ENCODE measurements at regions not wholly inside any gene's neighbourhood (a gene's known extent, or its start where the extent isn't known, plus 50 kb on each side); places are given as distances from the start of the nearest gene placed in this dataset.

DNA sequence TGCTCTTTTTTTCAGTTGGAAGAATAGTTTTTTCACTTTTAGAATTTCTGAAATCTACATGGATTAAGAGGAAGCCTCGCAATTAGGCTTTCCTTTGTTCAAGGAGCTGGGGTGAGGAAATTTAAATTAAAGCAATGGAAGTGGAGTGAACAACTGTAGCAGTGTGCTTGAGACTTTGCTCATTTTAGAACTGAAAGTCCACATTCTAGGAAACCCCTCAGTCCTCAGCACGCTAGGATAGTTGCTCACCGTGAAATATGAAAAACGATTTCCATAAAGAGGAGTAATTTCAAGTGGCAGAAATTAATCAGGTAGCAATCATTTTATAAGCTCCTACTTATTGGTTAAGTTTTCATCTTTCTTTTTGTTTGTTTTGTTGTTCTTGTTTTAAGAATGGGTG, 243.0 kb upstream of the ITGA1 start:
- no peak overlapping the region for H3K27ac ChIP-seq (ENCODE audit: low read depth, low read length)
- no peak overlapping the region for H3K4me3 ChIP-seq (ENCODE audit: low read depth, low read length)
- H3K9ac ChIP-seq (ENCODE audit: low read depth, low read length) = no peak overlapping the region
- H3K4me1 ChIP-seq (ENCODE audit: control insufficient read depth, insufficient read depth, low read length) = peaks cover 6% of the 10 kb centered on the region; the same call in 1 of the 2 replicates
- H3K27me3 ChIP-seq (ENCODE audit: control insufficient read depth, insufficient read depth, low read length) = no peaks in the 10 kb centered on the region
- no peaks in the 10 kb centered on the region for H3K9me3 ChIP-seq (ENCODE audit: control insufficient read depth, insufficient read depth, low read length)
- no peaks in the 10 kb centered on the region for H3K36me3 ChIP-seq (ENCODE audit: control insufficient read depth, insufficient read depth, low read length)

DNA sequence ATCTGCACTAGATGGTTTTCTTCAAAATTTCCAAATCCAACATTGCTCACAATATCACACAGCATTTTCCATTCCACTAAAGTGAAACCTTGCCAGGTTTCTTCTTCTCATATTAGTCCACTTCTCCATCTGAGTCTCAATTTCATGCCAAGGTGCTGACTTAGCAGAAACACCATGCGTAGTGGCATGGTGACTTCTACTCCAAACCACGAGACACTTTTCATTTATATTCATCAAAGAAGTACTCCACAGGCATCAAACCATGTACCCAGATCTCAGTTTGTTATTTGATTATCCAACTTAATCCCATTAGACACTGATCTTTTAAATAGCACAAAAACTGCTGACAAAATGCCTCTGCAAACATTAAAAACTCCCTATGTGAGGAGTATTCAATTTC, 233.4 kb upstream of the ITGA1 start:
- H3K27ac ChIP-seq (ENCODE audit: low read depth, low read length) = no peak overlapping the region
- H3K4me1 ChIP-seq (ENCODE audit: control insufficient read depth, insufficient read depth, low read length) = peaks cover 9% of the 10 kb centered on the region; the same call in 1 of the 2 replicates
- H3K4me3 ChIP-seq (ENCODE audit: low read depth, low read length) = no peak overlapping the region
- no peak overlapping the region for H3K9ac ChIP-seq (ENCODE audit: low read depth, low read length)
- H3K27me3 ChIP-seq (ENCODE audit: control insufficient read depth, insufficient read depth, low read length) = no peaks in the 10 kb centered on the region
- no peaks in the 10 kb centered on the region for H3K36me3 ChIP-seq (ENCODE audit: control insufficient read depth, insufficient read depth, low read length)
- no peaks in the 10 kb centered on the region for H3K9me3 ChIP-seq (ENCODE audit: control insufficient read depth, insufficient read depth, low read length)

DNA sequence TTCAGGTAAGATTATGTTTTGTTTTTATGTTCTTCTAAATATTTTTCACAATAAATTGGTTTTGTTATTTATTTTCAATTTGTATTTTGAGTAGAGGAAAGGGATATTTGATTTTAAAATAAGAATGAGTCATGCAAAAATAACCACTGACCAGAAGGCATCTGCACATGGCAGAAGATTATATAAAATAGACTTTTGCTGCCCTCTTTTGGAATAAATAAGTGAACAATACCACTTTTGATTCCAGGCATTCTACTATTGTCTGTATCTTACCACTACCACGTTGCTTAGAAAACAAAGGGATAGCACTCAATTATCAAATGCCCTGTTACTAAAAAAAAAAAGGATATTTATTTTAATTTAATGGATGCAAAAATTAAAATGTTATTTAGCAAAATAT, 227.3 kb upstream of the ITGA1 start:
- H3K9me3 ChIP-seq (ENCODE audit: control insufficient read depth, insufficient read depth, low read length) = no peaks in the 10 kb centered on the region
- H3K27ac ChIP-seq (ENCODE audit: low read depth, low read length) = no peak overlapping the region
- H3K4me1 ChIP-seq (ENCODE audit: control insufficient read depth, insufficient read depth, low read length) = no peaks in the 10 kb centered on the region
- H3K4me3 ChIP-seq (ENCODE audit: low read depth, low read length) = no peak overlapping the region
- no peaks in the 10 kb centered on the region for H3K27me3 ChIP-seq (ENCODE audit: control insufficient read depth, insufficient read depth, low read length)
- no peak overlapping the region for H3K9ac ChIP-seq (ENCODE audit: low read depth, low read length)
- no peaks in the 10 kb centered on the region for H3K36me3 ChIP-seq (ENCODE audit: control insufficient read depth, insufficient read depth, low read length)

DNA sequence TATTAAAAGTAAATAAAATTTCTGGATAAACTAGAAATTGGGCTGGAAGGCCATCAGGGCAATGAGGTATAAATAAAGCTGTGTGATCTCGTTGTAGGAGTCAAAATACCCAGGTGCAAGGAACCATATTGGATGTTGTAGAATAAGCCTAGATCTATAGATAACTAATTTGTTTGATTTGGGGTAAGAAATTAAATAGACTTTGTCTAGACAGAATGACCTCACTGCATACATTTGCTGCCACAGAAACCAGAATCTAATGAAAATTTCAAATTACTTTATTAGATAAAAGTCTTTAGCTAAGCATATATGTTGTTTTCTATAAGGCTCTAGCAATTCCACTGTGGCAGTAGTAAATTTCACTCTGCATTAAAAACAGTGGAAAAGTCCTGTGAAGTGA, 225.2 kb upstream of the ITGA1 start:
- H3K4me3 ChIP-seq (ENCODE audit: low read depth, low read length) = no peak overlapping the region
- no peaks in the 10 kb centered on the region for H3K4me1 ChIP-seq (ENCODE audit: control insufficient read depth, insufficient read depth, low read length)
- H3K27me3 ChIP-seq (ENCODE audit: control insufficient read depth, insufficient read depth, low read length) = no peaks in the 10 kb centered on the region
- H3K9me3 ChIP-seq (ENCODE audit: control insufficient read depth, insufficient read depth, low read length) = no peaks in the 10 kb centered on the region
- H3K36me3 ChIP-seq (ENCODE audit: control insufficient read depth, insufficient read depth, low read length) = no peaks in the 10 kb centered on the region
- no peak overlapping the region for H3K27ac ChIP-seq (ENCODE audit: low read depth, low read length)
- no peak overlapping the region for H3K9ac ChIP-seq (ENCODE audit: low read depth, low read length)

DNA sequence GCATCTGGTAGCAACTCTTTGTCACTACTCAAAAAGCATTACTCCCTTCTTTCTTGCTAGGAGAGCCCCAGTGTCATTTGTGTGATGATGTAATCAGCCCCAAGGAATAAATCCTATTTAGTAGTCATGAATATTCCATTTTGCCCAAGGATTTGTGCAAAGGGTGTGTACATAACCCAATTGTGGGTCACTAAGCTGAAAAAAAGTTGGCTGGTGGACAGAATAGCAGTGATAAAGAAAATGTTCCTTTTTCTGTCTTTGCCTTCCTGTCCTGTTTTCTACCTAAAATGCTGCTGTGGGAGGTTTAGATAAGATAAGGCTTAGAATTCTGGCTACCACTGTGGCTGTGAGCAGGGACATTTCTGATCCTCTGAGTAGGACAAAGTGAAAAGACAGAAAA, 223.1 kb upstream of the ITGA1 start:
- Histone ChIP-seq H3K4me1 (ENCODE audit: control insufficient read depth, insufficient read depth, low read length) (no peaks in the 10 kb centered on the region), H3K9me3 (ENCODE audit: control insufficient read depth, insufficient read depth, low read length) (no peaks in the 10 kb centered on the region), H3K27me3 (ENCODE audit: control insufficient read depth, insufficient read depth, low read length) (no peaks in the 10 kb centered on the region), H3K36me3 (ENCODE audit: control insufficient read depth, insufficient read depth, low read length) (no peaks in the 10 kb centered on the region), H3K9ac (ENCODE audit: low read depth, low read length) (no peak overlapping the region), H3K27ac (ENCODE audit: low read depth, low read length) (no peak overlapping the region), H3K4me3 (ENCODE audit: low read depth, low read length) (no peak overlapping the region)

DNA sequence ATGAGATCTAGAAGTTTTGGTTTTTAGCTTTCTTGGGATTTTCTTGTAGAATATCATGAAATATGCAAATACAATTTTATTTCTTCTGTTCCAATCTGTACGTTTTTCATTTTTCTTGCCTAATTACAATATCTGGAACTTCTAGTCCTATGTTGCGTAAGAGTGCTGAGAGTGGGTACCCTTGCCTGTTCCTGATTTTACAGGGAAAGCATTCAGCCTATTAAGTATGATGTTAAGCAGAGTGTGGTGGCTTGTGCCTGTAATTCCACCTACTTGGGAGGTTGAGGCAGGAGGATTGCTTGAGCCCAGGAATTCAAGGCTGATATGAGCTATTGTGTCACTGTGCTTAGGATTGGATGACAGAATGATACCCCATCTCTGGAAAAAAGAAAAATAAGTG, 210.2 kb upstream of the ITGA1 start:
- Histone ChIP-seq H3K4me3 (ENCODE audit: low read depth, low read length) (no peak overlapping the region), H3K9me3 (ENCODE audit: control insufficient read depth, insufficient read depth, low read length) (no peaks in the 10 kb centered on the region), H3K4me1 (ENCODE audit: control insufficient read depth, insufficient read depth, low read length) (no peaks in the 10 kb centered on the region), H3K9ac (ENCODE audit: low read depth, low read length) (no peak overlapping the region), H3K36me3 (ENCODE audit: control insufficient read depth, insufficient read depth, low read length) (no peaks in the 10 kb centered on the region), H3K27ac (ENCODE audit: low read depth, low read length) (no peak overlapping the region), H3K27me3 (ENCODE audit: control insufficient read depth, insufficient read depth, low read length) (no peaks in the 10 kb centered on the region)

DNA sequence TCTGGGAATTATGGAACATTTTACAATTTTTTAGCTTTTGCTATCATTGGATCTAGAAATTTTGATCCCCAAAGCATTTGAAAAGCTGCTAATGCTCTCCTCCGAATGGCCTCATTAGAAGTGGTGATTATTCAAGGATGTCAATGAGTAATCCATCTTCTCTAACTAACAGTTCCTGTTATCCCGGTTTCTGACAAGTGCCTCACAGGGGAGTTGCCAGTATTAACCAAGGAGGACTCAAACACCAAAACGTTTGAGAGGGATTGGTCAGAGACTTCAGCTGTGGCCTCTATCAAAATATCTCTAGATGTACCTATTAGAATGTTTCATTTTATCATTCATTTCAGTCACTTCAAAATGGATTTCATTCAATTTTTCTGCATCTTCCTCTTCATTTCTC, 208.3 kb upstream of the ITGA1 start:
- Histone ChIP-seq H3K9me3 (ENCODE audit: control insufficient read depth, insufficient read depth, low read length) (no peaks in the 10 kb centered on the region), H3K9ac (ENCODE audit: low read depth, low read length) (no peak overlapping the region), H3K36me3 (ENCODE audit: control insufficient read depth, insufficient read depth, low read length) (no peaks in the 10 kb centered on the region), H3K27me3 (ENCODE audit: control insufficient read depth, insufficient read depth, low read length) (no peaks in the 10 kb centered on the region), H3K27ac (ENCODE audit: low read depth, low read length) (no peak overlapping the region), H3K4me1 (ENCODE audit: control insufficient read depth, insufficient read depth, low read length) (no peaks in the 10 kb centered on the region), H3K4me3 (ENCODE audit: low read depth, low read length) (no peak overlapping the region)

DNA sequence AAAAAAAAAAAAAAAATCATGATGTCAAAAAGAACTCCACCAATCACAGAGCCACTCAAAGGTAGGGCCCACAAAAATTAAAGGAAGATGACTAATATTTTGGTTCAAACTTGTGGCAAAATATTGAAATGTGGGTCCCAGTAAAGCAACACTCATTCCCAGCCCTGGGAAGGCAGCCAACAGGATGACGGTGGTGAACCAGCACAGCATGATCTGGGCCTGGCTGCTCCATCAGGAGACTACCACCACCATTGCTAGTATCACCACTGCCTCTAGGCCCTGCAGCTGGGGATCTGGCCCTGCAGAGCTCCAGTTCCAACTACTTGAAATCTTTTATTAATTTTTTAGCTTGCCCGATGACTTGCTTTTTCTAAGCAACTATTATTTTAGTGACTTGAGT, 206.8 kb upstream of the ITGA1 start:
- Histone ChIP-seq H3K9me3 (ENCODE audit: control insufficient read depth, insufficient read depth, low read length) (no peaks in the 10 kb centered on the region), H3K36me3 (ENCODE audit: control insufficient read depth, insufficient read depth, low read length) (no peaks in the 10 kb centered on the region), H3K4me1 (ENCODE audit: control insufficient read depth, insufficient read depth, low read length) (no peaks in the 10 kb centered on the region), H3K4me3 (ENCODE audit: low read depth, low read length) (no peak overlapping the region), H3K27me3 (ENCODE audit: control insufficient read depth, insufficient read depth, low read length) (no peaks in the 10 kb centered on the region), H3K27ac (ENCODE audit: low read depth, low read length) (no peak overlapping the region), H3K9ac (ENCODE audit: low read depth, low read length) (no peak overlapping the region)

DNA sequence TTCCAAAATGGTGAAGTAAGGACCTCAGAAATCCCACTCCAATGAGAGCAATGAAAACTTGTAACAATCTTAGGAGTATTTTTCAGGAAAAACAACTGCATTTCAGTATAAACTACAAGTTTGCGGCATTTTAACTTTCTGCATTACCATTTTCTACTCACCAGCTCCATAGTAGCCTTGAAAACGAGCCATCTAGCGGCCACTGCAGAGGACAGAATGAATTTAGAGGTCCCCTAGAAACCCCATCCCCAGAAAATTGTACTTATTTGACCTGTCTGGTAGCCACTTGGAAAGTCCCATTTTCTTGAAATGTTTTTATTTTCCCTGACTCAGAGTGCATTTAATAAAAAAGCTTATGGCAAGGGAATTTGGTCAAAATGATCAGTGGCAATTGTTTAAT, 205.4 kb upstream of the ITGA1 start:
- Histone ChIP-seq H3K27ac (ENCODE audit: low read depth, low read length) (no peak overlapping the region), H3K9me3 (ENCODE audit: control insufficient read depth, insufficient read depth, low read length) (no peaks in the 10 kb centered on the region), H3K4me1 (ENCODE audit: control insufficient read depth, insufficient read depth, low read length) (no peaks in the 10 kb centered on the region), H3K36me3 (ENCODE audit: control insufficient read depth, insufficient read depth, low read length) (no peaks in the 10 kb centered on the region), H3K27me3 (ENCODE audit: control insufficient read depth, insufficient read depth, low read length) (no peaks in the 10 kb centered on the region), H3K4me3 (ENCODE audit: low read depth, low read length) (no peak overlapping the region), H3K9ac (ENCODE audit: low read depth, low read length) (no peak overlapping the region)

DNA sequence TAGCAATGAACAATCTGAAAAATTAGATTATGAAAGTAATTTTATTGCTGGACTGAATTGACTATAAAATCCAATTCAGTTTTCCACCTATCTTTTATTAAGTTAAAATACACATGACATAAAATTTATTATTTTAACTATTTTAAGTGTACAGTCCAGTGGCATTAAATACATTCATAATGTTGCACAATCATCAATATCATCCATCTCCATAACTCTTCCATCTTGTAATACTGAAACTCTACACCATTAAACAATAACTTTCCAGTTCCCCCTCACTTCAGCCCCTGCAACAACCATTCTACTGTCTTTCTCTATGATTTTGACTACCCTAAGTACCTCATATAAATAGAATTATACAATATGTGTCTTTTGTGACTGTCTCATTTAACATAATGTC, 200.6 kb upstream of the ITGA1 start:
- no peaks in the 10 kb centered on the region for H3K4me1 ChIP-seq (ENCODE audit: control insufficient read depth, insufficient read depth, low read length)
- no peaks in the 10 kb centered on the region for H3K9me3 ChIP-seq (ENCODE audit: control insufficient read depth, insufficient read depth, low read length)
- H3K36me3 ChIP-seq (ENCODE audit: control insufficient read depth, insufficient read depth, low read length) = no peaks in the 10 kb centered on the region
- no peak overlapping the region for H3K9ac ChIP-seq (ENCODE audit: low read depth, low read length)
- H3K4me3 ChIP-seq (ENCODE audit: low read depth, low read length) = no peak overlapping the region
- H3K27me3 ChIP-seq (ENCODE audit: control insufficient read depth, insufficient read depth, low read length) = no peaks in the 10 kb centered on the region
- no peak overlapping the region for H3K27ac ChIP-seq (ENCODE audit: low read depth, low read length)

DNA sequence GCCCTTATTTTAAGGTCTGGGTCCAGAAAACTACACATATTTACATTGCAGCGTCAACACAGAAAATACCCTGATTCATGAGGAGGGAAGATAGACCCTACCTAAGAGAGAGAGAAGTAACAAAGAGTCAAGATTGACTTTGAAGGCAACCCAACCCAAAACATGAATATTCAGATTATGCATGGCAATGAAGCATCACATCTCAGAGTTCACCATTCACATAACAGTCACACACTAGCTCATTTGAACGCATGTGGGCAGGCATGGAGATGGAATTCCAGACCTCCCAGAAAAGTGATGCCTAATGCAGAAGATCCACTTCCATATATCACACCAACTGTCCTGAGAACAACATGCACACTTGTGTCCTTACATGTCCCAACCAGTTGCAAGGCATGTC, 190.1 kb upstream of the ITGA1 start:
- no peaks in the 10 kb centered on the region for H3K36me3 ChIP-seq (ENCODE audit: control insufficient read depth, insufficient read depth, low read length)
- no peaks in the 10 kb centered on the region for H3K9me3 ChIP-seq (ENCODE audit: control insufficient read depth, insufficient read depth, low read length)
- no peak overlapping the region for H3K9ac ChIP-seq (ENCODE audit: low read depth, low read length)
- H3K27ac ChIP-seq (ENCODE audit: low read depth, low read length) = no peak overlapping the region
- no peaks in the 10 kb centered on the region for H3K4me1 ChIP-seq (ENCODE audit: control insufficient read depth, insufficient read depth, low read length)
- H3K4me3 ChIP-seq (ENCODE audit: low read depth, low read length) = no peak overlapping the region
- H3K27me3 ChIP-seq (ENCODE audit: control insufficient read depth, insufficient read depth, low read length) = no peaks in the 10 kb centered on the region

DNA sequence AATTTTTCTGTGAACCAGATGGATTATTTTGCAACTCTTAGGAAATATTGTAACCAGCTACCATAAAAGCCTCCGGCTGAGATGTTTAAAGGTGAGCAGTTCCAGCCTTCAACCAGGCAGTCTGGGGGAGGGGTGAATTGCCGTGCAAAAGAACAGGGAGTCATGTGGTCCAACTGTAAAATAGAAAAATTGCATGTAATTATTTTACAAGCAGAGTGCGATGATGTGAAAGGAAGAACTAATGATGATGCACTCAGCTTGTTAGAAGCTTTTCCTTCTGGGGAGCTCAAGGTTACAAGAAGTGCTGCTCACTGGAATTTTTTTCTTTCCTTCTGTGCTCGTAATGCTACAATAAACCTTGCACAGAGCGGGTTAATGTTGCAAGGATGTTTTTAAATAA, 188.7 kb upstream of the ITGA1 start:
- Histone ChIP-seq H3K36me3 (ENCODE audit: control insufficient read depth, insufficient read depth, low read length) (no peaks in the 10 kb centered on the region), H3K27ac (ENCODE audit: low read depth, low read length) (no peak overlapping the region), H3K4me3 (ENCODE audit: low read depth, low read length) (no peak overlapping the region), H3K9me3 (ENCODE audit: control insufficient read depth, insufficient read depth, low read length) (no peaks in the 10 kb centered on the region), H3K4me1 (ENCODE audit: control insufficient read depth, insufficient read depth, low read length) (no peaks in the 10 kb centered on the region), H3K27me3 (ENCODE audit: control insufficient read depth, insufficient read depth, low read length) (no peaks in the 10 kb centered on the region), H3K9ac (ENCODE audit: low read depth, low read length) (no peak overlapping the region)

All from HUES48 (cell line).